ENCODE measurements at regions not wholly inside any gene's neighbourhood (a gene's known extent, or its start where the extent isn't known, plus 50 kb on each side); places are given as distances from the start of the nearest gene placed in this dataset.

DNA sequence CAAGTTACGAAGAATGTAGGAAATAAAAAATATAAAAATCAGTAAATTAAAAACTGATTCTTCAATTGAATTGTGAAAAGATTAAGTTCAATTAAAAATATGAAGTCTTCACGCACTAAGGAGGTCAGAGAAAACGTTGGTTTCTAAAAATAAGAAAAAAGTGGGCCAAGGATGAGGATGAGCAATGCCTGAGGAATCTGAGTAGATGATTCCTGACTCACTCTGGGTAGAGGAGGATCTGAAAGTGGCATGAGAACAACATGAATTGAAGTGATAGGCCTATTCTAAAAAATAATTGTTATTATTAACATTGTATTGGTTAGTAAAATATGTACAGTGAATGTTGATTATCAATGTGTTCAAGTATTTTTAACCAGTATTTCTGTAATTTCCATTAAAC, 444.2 kb downstream of the GRIA2 start:
- TF ChIP-seq, protein P1, sequence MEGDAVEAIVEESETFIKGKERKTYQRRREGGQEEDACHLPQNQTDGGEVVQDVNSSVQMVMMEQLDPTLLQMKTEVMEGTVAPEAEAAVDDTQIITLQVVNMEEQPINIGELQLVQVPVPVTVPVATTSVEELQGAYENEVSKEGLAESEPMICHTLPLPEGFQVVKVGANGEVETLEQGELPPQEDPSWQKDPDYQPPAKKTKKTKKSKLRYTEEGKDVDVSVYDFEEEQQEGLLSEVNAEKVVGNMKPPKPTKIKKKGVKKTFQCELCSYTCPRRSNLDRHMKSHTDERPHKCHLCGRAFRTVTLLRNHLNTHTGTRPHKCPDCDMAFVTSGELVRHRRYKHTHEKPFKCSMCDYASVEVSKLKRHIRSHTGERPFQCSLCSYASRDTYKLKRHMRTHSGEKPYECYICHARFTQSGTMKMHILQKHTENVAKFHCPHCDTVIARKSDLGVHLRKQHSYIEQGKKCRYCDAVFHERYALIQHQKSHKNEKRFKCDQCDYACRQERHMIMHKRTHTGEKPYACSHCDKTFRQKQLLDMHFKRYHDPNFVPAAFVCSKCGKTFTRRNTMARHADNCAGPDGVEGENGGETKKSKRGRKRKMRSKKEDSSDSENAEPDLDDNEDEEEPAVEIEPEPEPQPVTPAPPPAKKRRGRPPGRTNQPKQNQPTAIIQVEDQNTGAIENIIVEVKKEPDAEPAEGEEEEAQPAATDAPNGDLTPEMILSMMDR (IDR thresholded peaks at IDR 0.05) = no peak
- no peak for TF ChIP-seq POLR2A (IDR thresholded peaks at IDR 0.05)

Measured in testis (tissue), 2 donors.